Spleen (tissue), 7 donors: ENCODE measurements at regions not wholly inside any gene's neighbourhood (a gene's known extent, or its start where the extent isn't known, plus 50 kb on each side); places are given as distances from the start of the nearest gene placed in this dataset.
A peak's percentile ranks its signal among the peaks of the same experiment; 100 is the strongest.

ENCODE experiments used
- CTCF ChIP-seq, 11 experiments: fragments of 200-600 bp in 7 of 11; fragments of 450-650 bp in 4 of 11; sonication (generic) in 4 of 11; IDR thresholded peaks in 8 of 11; conservative IDR thresholded peaks in 3 of 11; 1 replicate in 7 of 11; 2 replicates in 4 of 11; pipeline versions ENCODE4 v1.4.0 to v1.8.0; 2016 to 2021; ENCODE audit warnings: antibody characterized with exemption in 11 of 11, inconsistent platforms in 4 of 11, mild to moderate bottlenecking in 1 of 11
- POLR2AphosphoS5 ChIP-seq, 3 donors: sonication (generic); formaldehyde crosslinking; IDR thresholded peaks; one replicate each; pipeline ENCODE4 v1.5.1; 2017; ENCODE audit warnings: antibody characterized with exemption in 3 of 3
- donor health status: DM: no; HTN: no; CAD: no; lungs with moderate emphysema.
- donor health status: DM: no; HTN: no; CAD: no.
- donor health status: DM: no; HTN: no; CAD: no.

- peak in 8 of 11 experiments; percentile 23 to 63 (median 54) for TF ChIP-seq CTCF (IDR thresholded peaks at IDR 0.05 in 8 of 11, conservative IDR thresholded peaks at IDR 0.05 in 3 of 11)
- TF ChIP-seq POLR2AphosphoS5 (IDR thresholded peaks at IDR 0.05): no peak
Measured at GRCh38 chr3:182710557-182711157, 82.6 kb upstream of the ATP11B start.
